ENCODE measurements at regions not wholly inside any gene's neighbourhood (a gene's known extent, or its start where the extent isn't known, plus 50 kb on each side); places are given as distances from the start of the nearest gene placed in this dataset.

- Histone ChIP-seq H3K9ac (ENCODE audit: low read depth in 1 of 3, low read length in 3 of 3) (no peak overlapping the region), H3K27ac (ENCODE audit: low read depth, low read length) (no peak overlapping the region), H3K27me3 (ENCODE audit: control insufficient read depth in 3 of 3, insufficient read depth in 3 of 3, low read length in 3 of 3) (no peaks in the 10 kb centered on the region), H3K4me1 (ENCODE audit: control insufficient read depth in 3 of 3, insufficient read depth in 3 of 3, low read length in 3 of 3) (no peaks in the 10 kb centered on the region), H3K4me3 (ENCODE audit: low read length in 3 of 3) (no peak overlapping the region), H3K9me3 (ENCODE audit: control insufficient read depth in 3 of 3, low read length in 3 of 3) (no peaks in the 10 kb centered on the region), H3K36me3 (ENCODE audit: control insufficient read depth in 3 of 3, insufficient read depth in 3 of 3, low read length in 3 of 3) (no peaks in the 10 kb centered on the region)
These were observed 795.3 kb downstream of the VRK1 start for GRCh38 chr14:97592341-97592980.

- H3K9me3 ChIP-seq (ENCODE audit: control insufficient read depth in 3 of 3, low read length in 3 of 3): no peaks in the 10 kb centered on the region
- no peak overlapping the region for H3K27ac ChIP-seq (ENCODE audit: low read depth, low read length)
- H3K4me3 ChIP-seq (ENCODE audit: low read length in 3 of 3): no peak overlapping the region
- no peaks in the 10 kb centered on the region for H3K4me1 ChIP-seq (ENCODE audit: control insufficient read depth in 3 of 3, insufficient read depth in 3 of 3, low read length in 3 of 3)
- H3K36me3 ChIP-seq (ENCODE audit: control insufficient read depth in 3 of 3, insufficient read depth in 3 of 3, low read length in 3 of 3): no peaks in the 10 kb centered on the region
- H3K9ac ChIP-seq (ENCODE audit: low read depth in 1 of 3, low read length in 3 of 3): no peak overlapping the region
- H3K27me3 ChIP-seq (ENCODE audit: control insufficient read depth in 3 of 3, insufficient read depth in 3 of 3, low read length in 3 of 3): no peaks in the 10 kb centered on the region
These were observed 797.1 kb downstream of the VRK1 start for GRCh38 chr14:97594306-97594705.

- H3K27me3 ChIP-seq (ENCODE audit: control insufficient read depth in 3 of 3, insufficient read depth in 3 of 3, low read length in 3 of 3): peaks cover 0 to 13% (median 0%) of the 10 kb centered on the region in 3 donors
- H3K4me1 ChIP-seq (ENCODE audit: control insufficient read depth in 3 of 3, insufficient read depth in 3 of 3, low read length in 3 of 3): no peaks in the 10 kb centered on the region
- H3K4me3 ChIP-seq (ENCODE audit: low read length in 3 of 3): no peak overlapping the region
- H3K9ac ChIP-seq (ENCODE audit: low read depth in 1 of 3, low read length in 3 of 3): no peak overlapping the region
- H3K27ac ChIP-seq (ENCODE audit: low read depth, low read length): no peak overlapping the region
- H3K9me3 ChIP-seq (ENCODE audit: control insufficient read depth in 3 of 3, low read length in 3 of 3): peaks cover 0 to 5% (median 0%) of the 10 kb centered on the region in 3 donors
- no peaks in the 10 kb centered on the region for H3K36me3 ChIP-seq (ENCODE audit: control insufficient read depth in 3 of 3, insufficient read depth in 3 of 3, low read length in 3 of 3)
These were observed 805.4 kb downstream of the VRK1 start for GRCh38 chr14:97602438-97603117.

- H3K36me3 ChIP-seq (ENCODE audit: control insufficient read depth in 3 of 3, insufficient read depth in 3 of 3, low read length in 3 of 3): no peaks in the 10 kb centered on the region
- no peaks in the 10 kb centered on the region for H3K4me1 ChIP-seq (ENCODE audit: control insufficient read depth in 3 of 3, insufficient read depth in 3 of 3, low read length in 3 of 3)
- peaks cover 0 to 13% (median 0%) of the 10 kb centered on the region in 3 donors for H3K27me3 ChIP-seq (ENCODE audit: control insufficient read depth in 3 of 3, insufficient read depth in 3 of 3, low read length in 3 of 3)
- no peak overlapping the region for H3K4me3 ChIP-seq (ENCODE audit: low read length in 3 of 3)
- peaks cover 0 to 5% (median 0%) of the 10 kb centered on the region in 3 donors for H3K9me3 ChIP-seq (ENCODE audit: control insufficient read depth in 3 of 3, low read length in 3 of 3)
- no peak overlapping the region for H3K27ac ChIP-seq (ENCODE audit: low read depth, low read length)
- no peak overlapping the region for H3K9ac ChIP-seq (ENCODE audit: low read depth in 1 of 3, low read length in 3 of 3)
These were observed 806.0 kb downstream of the VRK1 start for GRCh38 chr14:97603201-97603600.

GRCh38 chr14:97604731-97605130 is 807.5 kb downstream of the VRK1 start:
- no peaks in the 10 kb centered on the region for H3K4me1 ChIP-seq (ENCODE audit: control insufficient read depth in 3 of 3, insufficient read depth in 3 of 3, low read length in 3 of 3)
- H3K36me3 ChIP-seq (ENCODE audit: control insufficient read depth in 3 of 3, insufficient read depth in 3 of 3, low read length in 3 of 3): no peaks in the 10 kb centered on the region
- peaks cover 0 to 13% (median 0%) of the 10 kb centered on the region in 3 donors for H3K27me3 ChIP-seq (ENCODE audit: control insufficient read depth in 3 of 3, insufficient read depth in 3 of 3, low read length in 3 of 3)
- peaks cover 0 to 5% (median 0%) of the 10 kb centered on the region in 3 donors for H3K9me3 ChIP-seq (ENCODE audit: control insufficient read depth in 3 of 3, low read length in 3 of 3)
- no peak overlapping the region for H3K27ac ChIP-seq (ENCODE audit: low read depth, low read length)
- H3K9ac ChIP-seq (ENCODE audit: low read depth in 1 of 3, low read length in 3 of 3): no peak overlapping the region
- H3K4me3 ChIP-seq (ENCODE audit: low read length in 3 of 3): no peak overlapping the region

- H3K9ac ChIP-seq (ENCODE audit: low read depth in 1 of 3, low read length in 3 of 3): no peak overlapping the region
- H3K36me3 ChIP-seq (ENCODE audit: control insufficient read depth in 3 of 3, insufficient read depth in 3 of 3, low read length in 3 of 3): no peaks in the 10 kb centered on the region
- H3K4me1 ChIP-seq (ENCODE audit: control insufficient read depth in 3 of 3, insufficient read depth in 3 of 3, low read length in 3 of 3): no peaks in the 10 kb centered on the region
- no peak overlapping the region for H3K27ac ChIP-seq (ENCODE audit: low read depth, low read length)
- no peaks in the 10 kb centered on the region for H3K27me3 ChIP-seq (ENCODE audit: control insufficient read depth in 3 of 3, insufficient read depth in 3 of 3, low read length in 3 of 3)
- no peaks in the 10 kb centered on the region for H3K9me3 ChIP-seq (ENCODE audit: control insufficient read depth in 3 of 3, low read length in 3 of 3)
- no peak overlapping the region for H3K4me3 ChIP-seq (ENCODE audit: low read length in 3 of 3)
These were observed 821.2 kb downstream of the VRK1 start for GRCh38 chr14:97618401-97618800.

GRCh38 chr14:97618917-97619690 is 821.9 kb downstream of the VRK1 start:
- Histone ChIP-seq H3K4me1 (ENCODE audit: control insufficient read depth in 3 of 3, insufficient read depth in 3 of 3, low read length in 3 of 3) (no peaks in the 10 kb centered on the region), H3K4me3 (ENCODE audit: low read length in 3 of 3) (no peak overlapping the region), H3K9me3 (ENCODE audit: control insufficient read depth in 3 of 3, low read length in 3 of 3) (no peaks in the 10 kb centered on the region), H3K27ac (ENCODE audit: low read depth, low read length) (no peak overlapping the region), H3K27me3 (ENCODE audit: control insufficient read depth in 3 of 3, insufficient read depth in 3 of 3, low read length in 3 of 3) (no peaks in the 10 kb centered on the region), H3K9ac (ENCODE audit: low read depth in 1 of 3, low read length in 3 of 3) (no peak overlapping the region), H3K36me3 (ENCODE audit: control insufficient read depth in 3 of 3, insufficient read depth in 3 of 3, low read length in 3 of 3) (no peaks in the 10 kb centered on the region)

- no peak overlapping the region for H3K27ac ChIP-seq (ENCODE audit: low read depth, low read length)
- H3K9ac ChIP-seq (ENCODE audit: low read depth in 1 of 3, low read length in 3 of 3): no peak overlapping the region
- H3K4me3 ChIP-seq (ENCODE audit: low read length in 3 of 3): no peak overlapping the region
- no peaks in the 10 kb centered on the region for H3K36me3 ChIP-seq (ENCODE audit: control insufficient read depth in 3 of 3, insufficient read depth in 3 of 3, low read length in 3 of 3)
- no peaks in the 10 kb centered on the region for H3K9me3 ChIP-seq (ENCODE audit: control insufficient read depth in 3 of 3, low read length in 3 of 3)
- H3K4me1 ChIP-seq (ENCODE audit: control insufficient read depth in 3 of 3, insufficient read depth in 3 of 3, low read length in 3 of 3): no peaks in the 10 kb centered on the region
- no peaks in the 10 kb centered on the region for H3K27me3 ChIP-seq (ENCODE audit: control insufficient read depth in 3 of 3, insufficient read depth in 3 of 3, low read length in 3 of 3)
These were observed 822.9 kb downstream of the VRK1 start for GRCh38 chr14:97620066-97620465.

GRCh38 chr14:97624985-97625384 is 827.8 kb downstream of the VRK1 start:
- H3K36me3 ChIP-seq (ENCODE audit: control insufficient read depth in 3 of 3, insufficient read depth in 3 of 3, low read length in 3 of 3): no peaks in the 10 kb centered on the region
- no peak overlapping the region for H3K9ac ChIP-seq (ENCODE audit: low read depth in 1 of 3, low read length in 3 of 3)
- H3K27me3 ChIP-seq (ENCODE audit: control insufficient read depth in 3 of 3, insufficient read depth in 3 of 3, low read length in 3 of 3): no peaks in the 10 kb centered on the region
- no peaks in the 10 kb centered on the region for H3K9me3 ChIP-seq (ENCODE audit: control insufficient read depth in 3 of 3, low read length in 3 of 3)
- no peak overlapping the region for H3K27ac ChIP-seq (ENCODE audit: low read depth, low read length)
- H3K4me1 ChIP-seq (ENCODE audit: control insufficient read depth in 3 of 3, insufficient read depth in 3 of 3, low read length in 3 of 3): no peaks in the 10 kb centered on the region
- H3K4me3 ChIP-seq (ENCODE audit: low read length in 3 of 3): no peak overlapping the region

GRCh38 chr14:97625477-97625876 is 828.3 kb downstream of the VRK1 start:
- no peaks in the 10 kb centered on the region for H3K9me3 ChIP-seq (ENCODE audit: control insufficient read depth in 3 of 3, low read length in 3 of 3)
- no peaks in the 10 kb centered on the region for H3K36me3 ChIP-seq (ENCODE audit: control insufficient read depth in 3 of 3, insufficient read depth in 3 of 3, low read length in 3 of 3)
- no peak overlapping the region for H3K4me3 ChIP-seq (ENCODE audit: low read length in 3 of 3)
- no peak overlapping the region for H3K27ac ChIP-seq (ENCODE audit: low read depth, low read length)
- no peak overlapping the region for H3K9ac ChIP-seq (ENCODE audit: low read depth in 1 of 3, low read length in 3 of 3)
- no peaks in the 10 kb centered on the region for H3K27me3 ChIP-seq (ENCODE audit: control insufficient read depth in 3 of 3, insufficient read depth in 3 of 3, low read length in 3 of 3)
- no peaks in the 10 kb centered on the region for H3K4me1 ChIP-seq (ENCODE audit: control insufficient read depth in 3 of 3, insufficient read depth in 3 of 3, low read length in 3 of 3)

Data from skeletal muscle tissue (tissue), 3 donors.